Glutamatergic neuron (in vitro differentiated cells): ENCODE measurements at regions not wholly inside any gene's neighbourhood (a gene's known extent, or its start where the extent isn't known, plus 50 kb on each side); places are given as distances from the start of the nearest gene placed in this dataset.

Experiments
- DNase-seq: peaks from one replicate; pipeline ENCODE4 v3.0.0; 2022
- H3K27ac Mint-ChIP-seq: one replicate; pipeline ENCODE4 v1.8.0; 2020; ENCODE audit warnings: mild to moderate bottlenecking, mixed read lengths, inconsistent platforms; ENCODE audit not compliant: unreplicated experiment
- H3K27me3 Mint-ChIP-seq: one replicate; pipeline ENCODE4 v1.8.0; 2020; ENCODE audit warnings: mild to moderate bottlenecking, moderate library complexity, mixed read lengths, inconsistent platforms; ENCODE audit not compliant: unreplicated experiment
- H3K36me3 Mint-ChIP-seq: one replicate; pipeline ENCODE4 v1.8.0; 2020; ENCODE audit warnings: mild to moderate bottlenecking, mixed read lengths, inconsistent platforms; ENCODE audit not compliant: unreplicated experiment
- H3K4me1 Mint-ChIP-seq: one replicate; pipeline ENCODE4 v1.8.0; 2020; ENCODE audit warnings: mild to moderate bottlenecking, low read depth, mixed read lengths, inconsistent platforms; ENCODE audit not compliant: unreplicated experiment
- H3K4me3 Mint-ChIP-seq: one replicate; pipeline ENCODE4 v1.8.0; 2020; ENCODE audit warnings: mild to moderate bottlenecking, mixed read lengths, inconsistent platforms; ENCODE audit not compliant: unreplicated experiment
- H3K9me3 Mint-ChIP-seq: one replicate; pipeline ENCODE4 v1.8.0; 2020; ENCODE audit warnings: mild to moderate bottlenecking, moderate library complexity, mixed read lengths, inconsistent platforms; ENCODE audit not compliant: unreplicated experiment
- CTCF ChIP-seq: fragments of 200-600 bp; sonication (generic); IDR thresholded peaks from one replicate; pipeline ENCODE4 v1.5.0; 2021; ENCODE audit not compliant: partially characterized antibody, unreplicated experiment

GRCh38 chr14:71498212-71498611, 434.0 kb upstream of the RGS6 start:
- peaks cover 1% of the 10 kb centered on the region for H3K4me1 Mint-ChIP-seq
- no peaks in the 10 kb centered on the region for H3K27me3 Mint-ChIP-seq
- no peaks in the 10 kb centered on the region for H3K9me3 Mint-ChIP-seq
- no peak overlapping the region for H3K27ac Mint-ChIP-seq
- H3K4me3 Mint-ChIP-seq, result no peak overlapping the region
- H3K36me3 Mint-ChIP-seq, result no peaks in the 10 kb centered on the region
- no peak for DNase-seq
- TF ChIP-seq CTCF, result no peak

- TF ChIP-seq CTCF, result no peak
- H3K27ac Mint-ChIP-seq, result no peak overlapping the region
- no peaks in the 10 kb centered on the region for H3K9me3 Mint-ChIP-seq
- H3K4me3 Mint-ChIP-seq, result no peak overlapping the region
- no peaks in the 10 kb centered on the region for H3K27me3 Mint-ChIP-seq
- H3K36me3 Mint-ChIP-seq, result no peaks in the 10 kb centered on the region
- peaks cover 1% of the 10 kb centered on the region for H3K4me1 Mint-ChIP-seq
- no peak for DNase-seq
Measured at GRCh38 chr14:71499018-71499417, 433.2 kb upstream of the RGS6 start.

- Mint-ChIP-seq H3K27ac (no peak overlapping the region), H3K4me3 (no peak overlapping the region), H3K27me3 (no peaks in the 10 kb centered on the region), H3K4me1 (peaks cover 2% of the 10 kb centered on the region), H3K36me3 (no peaks in the 10 kb centered on the region), H3K9me3 (no peaks in the 10 kb centered on the region)
- TF ChIP-seq CTCF, result no peak
- DNase-seq, result no peak
Measured at GRCh38 chr14:71507681-71508080, 424.5 kb upstream of the RGS6 start.

GRCh38 chr14:71508901-71509300, 423.3 kb upstream of the RGS6 start:
- no peak for TF ChIP-seq CTCF
- Mint-ChIP-seq H3K36me3 (no peaks in the 10 kb centered on the region), H3K4me1 (peaks cover 2% of the 10 kb centered on the region), H3K4me3 (no peak overlapping the region), H3K27ac (no peak overlapping the region), H3K27me3 (no peaks in the 10 kb centered on the region), H3K9me3 (no peaks in the 10 kb centered on the region)
- no peak for DNase-seq

GRCh38 chr14:71511152-71511551, 421.1 kb upstream of the RGS6 start:
- Mint-ChIP-seq H3K27me3 (no peaks in the 10 kb centered on the region), H3K36me3 (no peaks in the 10 kb centered on the region), H3K9me3 (no peaks in the 10 kb centered on the region), H3K4me3 (no peak overlapping the region), H3K4me1 (peaks cover 4% of the 10 kb centered on the region), H3K27ac (no peak overlapping the region)
- DNase-seq, result no peak
- no peak for TF ChIP-seq CTCF
